OCI-LY7 (cell line): ENCODE measurements at regions not wholly inside any gene's neighbourhood (a gene's known extent, or its start where the extent isn't known, plus 50 kb on each side); places are given as distances from the start of the nearest gene placed in this dataset.

Experiments
- BruUV-seq: library from RNA; stranded (reverse); fragments of 400-500 nt; replicated peaks from 2 replicates; lab custom pipeline; 2021; lab: Mats Ljungman, UMichigan
- CTCF ChIA-PET: fragments of 300-600 bp; sonication (Branson Sonifier 250); formaldehyde crosslinking; loops from one replicate; lab custom pipeline; 2022; ENCODE audit warnings: antibody characterized with exemption; ENCODE audit not compliant: unreplicated experiment; lab: Charles Lee
- POLR2A ChIA-PET: fragments of 300-600 bp; sonication (Branson Sonifier 250); formaldehyde crosslinking; loops from one replicate; lab custom pipeline; 2022; ENCODE audit warnings: antibody characterized with exemption; lab: Charles Lee
- DNase-seq: peaks from one replicate; pipeline ENCODE4 v3.0.0-alpha.2; 2015; ENCODE audit warnings: low spot score
- H2AFZ ChIP-seq: fragments of 200-600 bp; sonication (generic), shearing (Covaris generic); 2 replicates; pipeline ENCODE4 v1.6.1; 2014; ENCODE audit warnings: mild to moderate bottlenecking, antibody characterized with exemption, low read length, moderate library complexity
- H3K27ac ChIP-seq: fragments of 200-600 bp; sonication (generic); 2 replicates; pipeline ENCODE4 v1.5.1; 2014; ENCODE audit warnings: mixed run types, low read depth, mild to moderate bottlenecking, moderate library complexity, low read length, inconsistent platforms; ENCODE audit not compliant: poor library complexity, severe bottlenecking
- H3K36me3 ChIP-seq: fragments of 200-600 bp; sonication (generic); 2 replicates; pipeline ENCODE4 v1.6.1; 2014; ENCODE audit warnings: mild to moderate bottlenecking, antibody characterized with exemption, low read length, moderate library complexity, mixed read lengths; ENCODE audit not compliant: insufficient read depth
- H3K4me1 ChIP-seq: fragments of 200-600 bp; sonication (generic); 2 replicates; pipeline ENCODE4 v1.5.1; 2014; ENCODE audit warnings: mild to moderate bottlenecking, low read length; ENCODE audit not compliant: insufficient read depth, poor library complexity, severe bottlenecking
- H3K4me2 ChIP-seq: fragments of 200-600 bp; sonication (generic); 2 replicates; pipeline ENCODE4 v1.6.1; 2014; ENCODE audit warnings: mild to moderate bottlenecking, low read length
- H3K4me3 ChIP-seq: fragments of 200-600 bp; sonication (generic); 2 replicates; pipeline ENCODE4 v1.5.1; 2014; ENCODE audit warnings: mild to moderate bottlenecking, low read depth, low read length; ENCODE audit not compliant: poor library complexity, severe bottlenecking
- H3K79me2 ChIP-seq: fragments of 200-600 bp; sonication (generic); 2 replicates; pipeline ENCODE4 v1.6.1; 2016; ENCODE audit warnings: low read depth, mild to moderate bottlenecking, low read length, moderate library complexity, mixed read lengths; ENCODE audit not compliant: insufficient read depth
- H3K9me2 ChIP-seq: fragments of 200-600 bp; sonication (generic); 2 replicates; pipeline ENCODE4 v1.6.1; 2016; ENCODE audit warnings: mild to moderate bottlenecking, low read length, mixed read lengths; ENCODE audit not compliant: insufficient read depth
- H3K9me3 ChIP-seq: fragments of 200-600 bp; sonication (generic); 2 replicates; pipeline ENCODE4 v1.6.1; 2014; ENCODE audit warnings: mild to moderate bottlenecking, mixed run types, low read length, mixed read lengths
- H4K20me1 ChIP-seq: fragments of 200-600 bp; sonication (generic); 2 replicates; pipeline ENCODE4 v1.6.1; 2014; ENCODE audit warnings: mild to moderate bottlenecking, antibody characterized with exemption, low read length, moderate library complexity, mixed read lengths; ENCODE audit not compliant: insufficient read depth
- EZH2phosphoT487 ChIP-seq: fragments of 200-600 bp; sonication (generic); IDR thresholded peaks from 2 replicates; pipeline ENCODE4 v1.6.1; 2018; ENCODE audit warnings: low read depth, borderline replicate concordance, mild to moderate bottlenecking, mixed run types, antibody characterized with exemption, low read length, moderate library complexity, mixed read lengths
- intact Hi-C: fragments of 100-400 bp; cut with micrococcal nuclease; formaldehyde crosslinking; loops from one replicate; pipeline ENCODE4 v1.10.0; 2022; ENCODE audit not compliant: unreplicated experiment
- TF ChIP-seq, protein P1 (sequence below): fragments of 200-600 bp; sonication (generic); conservative IDR thresholded peaks from 2 replicates; pipeline ENCODE4 v1.5.1; 2014; ENCODE audit warnings: mild to moderate bottlenecking, antibody characterized with exemption, low read length, moderate library complexity, mixed read lengths

DNA sequence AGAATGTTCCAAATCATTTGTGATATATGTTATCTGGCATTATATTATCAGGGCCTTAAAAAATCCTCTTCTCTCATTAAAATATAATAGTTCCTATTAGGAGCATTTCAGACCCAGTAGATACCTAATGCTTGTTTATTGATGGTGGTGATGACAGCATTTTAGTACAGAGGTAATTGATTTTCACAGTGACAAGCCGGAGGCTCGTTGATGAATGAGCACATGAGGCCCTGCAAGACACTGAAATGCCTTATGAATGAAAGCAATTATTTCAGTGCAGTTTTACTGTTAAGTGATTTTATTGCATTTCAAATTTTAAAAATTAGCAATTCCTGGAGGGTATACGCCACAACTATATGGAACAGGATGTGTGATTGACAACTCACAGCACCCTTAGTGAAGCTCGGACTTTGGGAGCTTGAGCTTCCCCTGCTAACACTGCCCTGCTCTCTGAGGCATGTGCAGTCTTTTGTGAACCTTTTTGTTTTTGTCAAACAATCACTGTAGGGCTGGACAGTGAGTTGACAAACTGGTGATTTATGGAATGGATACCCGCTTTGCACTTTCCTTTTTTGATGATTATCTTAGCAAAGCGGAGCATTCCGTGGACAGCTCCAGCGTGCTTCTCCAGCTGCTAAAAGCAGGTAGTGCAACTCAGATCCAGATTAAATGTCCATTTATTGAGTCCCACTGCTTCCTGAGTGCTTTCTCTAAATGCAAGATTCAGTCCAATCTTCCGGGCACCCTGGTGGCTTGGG lies 187.0 kb upstream of the ATP10A start:
- no peak overlapping the region for H3K4me3 ChIP-seq
- BruUV-seq: no TSS peak
- no peaks in the 10 kb centered on the region for H4K20me1 ChIP-seq
- no peaks in the 10 kb centered on the region for H3K79me2 ChIP-seq
- H2AFZ ChIP-seq: no peak overlapping the region
- H3K4me1 ChIP-seq: no peaks in the 10 kb centered on the region
- no peak overlapping the region for H3K27ac ChIP-seq
- TF ChIP-seq, protein P1, sequence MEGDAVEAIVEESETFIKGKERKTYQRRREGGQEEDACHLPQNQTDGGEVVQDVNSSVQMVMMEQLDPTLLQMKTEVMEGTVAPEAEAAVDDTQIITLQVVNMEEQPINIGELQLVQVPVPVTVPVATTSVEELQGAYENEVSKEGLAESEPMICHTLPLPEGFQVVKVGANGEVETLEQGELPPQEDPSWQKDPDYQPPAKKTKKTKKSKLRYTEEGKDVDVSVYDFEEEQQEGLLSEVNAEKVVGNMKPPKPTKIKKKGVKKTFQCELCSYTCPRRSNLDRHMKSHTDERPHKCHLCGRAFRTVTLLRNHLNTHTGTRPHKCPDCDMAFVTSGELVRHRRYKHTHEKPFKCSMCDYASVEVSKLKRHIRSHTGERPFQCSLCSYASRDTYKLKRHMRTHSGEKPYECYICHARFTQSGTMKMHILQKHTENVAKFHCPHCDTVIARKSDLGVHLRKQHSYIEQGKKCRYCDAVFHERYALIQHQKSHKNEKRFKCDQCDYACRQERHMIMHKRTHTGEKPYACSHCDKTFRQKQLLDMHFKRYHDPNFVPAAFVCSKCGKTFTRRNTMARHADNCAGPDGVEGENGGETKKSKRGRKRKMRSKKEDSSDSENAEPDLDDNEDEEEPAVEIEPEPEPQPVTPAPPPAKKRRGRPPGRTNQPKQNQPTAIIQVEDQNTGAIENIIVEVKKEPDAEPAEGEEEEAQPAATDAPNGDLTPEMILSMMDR: no peak
- no peak for TF ChIP-seq EZH2phosphoT487
- intact Hi-C loops: no loop called here
- no peak overlapping the region for H3K4me2 ChIP-seq
- no peak for DNase-seq
- H3K36me3 ChIP-seq: no peaks in the 10 kb centered on the region
- H3K9me2 ChIP-seq: no peaks in the 10 kb centered on the region
- POLR2A ChIA-PET: interaction anchor here (0.8 to 0.9 kb wide), 2 partner anchors 18 to 46 kb away, joined by 3 to 4 read pairs; no protein-coding TSS in a partner anchor
- no peaks in the 10 kb centered on the region for H3K9me3 ChIP-seq
- CTCF ChIA-PET: no interaction called here

DNA sequence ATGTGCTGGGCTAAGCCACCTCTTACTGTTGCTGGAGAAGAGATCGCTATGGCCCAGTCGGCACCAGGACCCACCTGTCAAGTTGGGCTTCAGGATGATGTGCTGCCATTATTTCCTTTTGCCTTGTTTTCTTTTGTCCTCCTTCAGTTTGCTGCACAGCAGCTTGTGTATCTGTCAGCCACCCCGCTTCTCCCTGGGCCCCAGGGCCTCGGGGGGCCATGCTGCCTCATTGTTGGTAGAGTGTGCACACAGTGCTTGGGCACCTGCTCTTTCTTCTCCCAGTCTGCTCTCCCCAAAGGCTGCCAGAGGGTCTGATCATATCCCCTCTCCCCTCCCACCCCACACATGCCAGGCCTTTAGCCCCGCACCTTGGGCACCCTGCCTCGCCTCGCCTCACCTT lies 185.5 kb upstream of the ATP10A start:
- Histone ChIP-seq H3K4me1 (no peaks in the 10 kb centered on the region), H2AFZ (no peak overlapping the region), H3K27ac (no peak overlapping the region), H3K36me3 (no peaks in the 10 kb centered on the region), H3K9me3 (no peaks in the 10 kb centered on the region), H3K4me2 (no peak overlapping the region), H3K4me3 (no peak overlapping the region), H3K79me2 (no peaks in the 10 kb centered on the region), H4K20me1 (no peaks in the 10 kb centered on the region), H3K9me2 (no peaks in the 10 kb centered on the region)
- CTCF ChIA-PET: no interaction called here
- TF ChIP-seq, protein P1: no peak
- TF ChIP-seq EZH2phosphoT487: no peak
- POLR2A ChIA-PET: no interaction called here
- DNase-seq: no peak
- no TSS peak for BruUV-seq
- intact Hi-C loops: no loop called here

DNA sequence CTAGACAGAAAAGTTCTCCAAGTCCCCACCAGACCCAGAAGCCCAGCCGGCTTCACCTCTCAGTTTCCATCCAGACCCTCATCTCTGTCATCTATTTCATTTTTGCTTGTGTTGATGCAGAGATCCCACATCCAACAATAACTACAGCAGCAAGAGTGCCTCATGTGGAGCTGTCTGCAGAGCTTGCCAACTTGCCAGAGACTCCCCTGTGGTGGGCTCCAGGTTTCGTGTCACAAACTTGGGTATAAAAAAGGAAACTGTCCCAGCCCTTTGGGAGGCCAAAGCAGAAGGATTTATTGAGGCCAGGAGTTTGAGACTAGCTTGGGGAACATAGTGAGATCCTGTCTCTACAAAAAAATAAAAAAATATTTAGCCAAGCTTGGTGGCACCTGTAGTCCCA lies 182.4 kb upstream of the ATP10A start:
- DNase-seq: no peak
- no peak overlapping the region for H3K4me2 ChIP-seq
- H3K9me2 ChIP-seq: no peaks in the 10 kb centered on the region
- H2AFZ ChIP-seq: no peak overlapping the region
- no peaks in the 10 kb centered on the region for H3K36me3 ChIP-seq
- CTCF ChIA-PET: interaction anchor here (0.5 kb wide), 1 partner anchor 424 kb away, joined by 3 read pairs; no protein-coding TSS in a partner anchor
- no peak for TF ChIP-seq EZH2phosphoT487
- TF ChIP-seq, protein P1: no peak
- H3K79me2 ChIP-seq: no peaks in the 10 kb centered on the region
- no peaks in the 10 kb centered on the region for H3K4me1 ChIP-seq
- H3K27ac ChIP-seq: no peak overlapping the region
- no peak overlapping the region for H3K4me3 ChIP-seq
- POLR2A ChIA-PET: no interaction called here
- no TSS peak for BruUV-seq
- H4K20me1 ChIP-seq: no peaks in the 10 kb centered on the region
- no peaks in the 10 kb centered on the region for H3K9me3 ChIP-seq
- intact Hi-C loops: no loop called here
